ENCODE measurements at regions not wholly inside any gene's neighbourhood (a gene's known extent, or its start where the extent isn't known, plus 50 kb on each side); places are given as distances from the start of the nearest gene placed in this dataset.

GRCh38 chr20:61166324-61166723 lies 85.7 kb upstream of the CDH4 start:
- no peak for DNase-seq (ENCODE audit: low read depth in 1 of 2, low spot score in 1 of 2)
- no peak overlapping the region for H3K4me3 ChIP-seq (replicated peaks; ENCODE audit: insufficient read depth, low read length)

GRCh38 chr20:61168605-61169004 lies 83.5 kb upstream of the CDH4 start:
- Histone ChIP-seq H3K27me3 (ENCODE audit: insufficient read depth, poor library complexity, severe bottlenecking) (no peaks in the 10 kb centered on the region), H3K4me3 (replicated peaks; ENCODE audit: insufficient read depth, low read length) (no peak overlapping the region), H3K27ac (replicated peaks) (no peak overlapping the region)
- no peak for DNase-seq (ENCODE audit: low read depth in 1 of 2, low spot score in 1 of 2)
- TF ChIP-seq SPI1 (IDR thresholded peaks at IDR 0.05; ENCODE audit: borderline replicate concordance, low read depth), result no peak

More at GRCh38 chr20:61166324-61166723, 85.7 kb upstream of the CDH4 start:
- Histone ChIP-seq H3K27ac (replicated peaks) (no peak overlapping the region), H3K27me3 (ENCODE audit: insufficient read depth, poor library complexity, severe bottlenecking) (no peaks in the 10 kb centered on the region)
- TF ChIP-seq REST (IDR thresholded peaks at IDR 0.05; ENCODE audit: insufficient replicate concordance, low read depth), result no peak
- no peak for TF ChIP-seq SPI1 (IDR thresholded peaks at IDR 0.05; ENCODE audit: borderline replicate concordance, low read depth)
- no peak for TF ChIP-seq POLR2AphosphoS5 (IDR thresholded peaks at IDR 0.05; ENCODE audit: low read depth)
- TF ChIP-seq CTCF (IDR thresholded peaks at IDR 0.05; ENCODE audit: insufficient read depth, low read length), result no peak
- TF ChIP-seq GABPA (IDR thresholded peaks at IDR 0.05; ENCODE audit: low read depth), result no peak

- Histone ChIP-seq H3K27me3 (ENCODE audit: insufficient read depth, poor library complexity, severe bottlenecking) (no peaks in the 10 kb centered on the region), H3K4me3 (replicated peaks; ENCODE audit: insufficient read depth, low read length) (no peak overlapping the region), H3K27ac (replicated peaks) (no peak overlapping the region)
- no peak for DNase-seq (ENCODE audit: low read depth in 1 of 2, low spot score in 1 of 2)
- TF ChIP-seq POLR2AphosphoS5 (IDR thresholded peaks at IDR 0.05; ENCODE audit: low read depth) (no peak), SPI1 (IDR thresholded peaks at IDR 0.05; ENCODE audit: borderline replicate concordance, low read depth) (no peak), CTCF (IDR thresholded peaks at IDR 0.05; ENCODE audit: insufficient read depth, low read length) (no peak)
Measured at GRCh38 chr20:61169874-61170273, 82.2 kb upstream of the CDH4 start.

- H3K27ac ChIP-seq (replicated peaks), result no peak overlapping the region
- H3K27me3 ChIP-seq (ENCODE audit: insufficient read depth, poor library complexity, severe bottlenecking), result no peaks in the 10 kb centered on the region
- TF ChIP-seq REST (IDR thresholded peaks at IDR 0.05; ENCODE audit: insufficient replicate concordance, low read depth) (no peak), POLR2AphosphoS5 (IDR thresholded peaks at IDR 0.05; ENCODE audit: low read depth) (no peak), CTCF (IDR thresholded peaks at IDR 0.05; ENCODE audit: insufficient read depth, low read length) (no peak), GABPA (IDR thresholded peaks at IDR 0.05; ENCODE audit: low read depth) (no peak), SPI1 (IDR thresholded peaks at IDR 0.05; ENCODE audit: borderline replicate concordance, low read depth) (no peak)
- H3K4me3 ChIP-seq (replicated peaks; ENCODE audit: insufficient read depth, low read length), result no peak overlapping the region
- no peak for DNase-seq (ENCODE audit: low read depth in 1 of 2, low spot score in 1 of 2)
Measured at GRCh38 chr20:61170496-61171320, 81.4 kb upstream of the CDH4 start.

Measured in HL-60 (cell line).